MM.1S (cell line): ENCODE measurements at regions not wholly inside any gene's neighbourhood (a gene's known extent, or its start where the extent isn't known, plus 50 kb on each side); places are given as distances from the start of the nearest gene placed in this dataset.

Source experiments
- DNase-seq: peaks from one replicate; pipeline ENCODE4 v3.0.0-alpha.2; 2015
- H2AFZ ChIP-seq: fragments of 300-600 bp; sonication (generic); 2 replicates; pipeline ENCODE4 v1.6.0; 2016; ENCODE audit warnings: antibody characterized with exemption, low read length
- H3F3A ChIP-seq: fragments of 300-600 bp; sonication (generic); 2 replicates; pipeline ENCODE4 v1.6.1; 2016; ENCODE audit warnings: mild to moderate bottlenecking, antibody characterized with exemption, low read length, moderate library complexity, mixed read lengths; ENCODE audit not compliant: insufficient read depth
- H3K27ac ChIP-seq: fragments of 300-600 bp; sonication (generic); 2 replicates; pipeline ENCODE4 v1.5.1; 2016; ENCODE audit warnings: mild to moderate bottlenecking, low read length
- H3K27me3 ChIP-seq: fragments of 300-600 bp; sonication (generic); replicated peaks from 2 replicates; pipeline ENCODE4 v1.6.0; 2016; ENCODE audit warnings: low read length; ENCODE audit not compliant: insufficient read depth
- H3K36me3 ChIP-seq: fragments of 300-600 bp; sonication (generic); replicated peaks from 2 replicates; pipeline ENCODE4 v1.6.1; 2016; ENCODE audit warnings: mild to moderate bottlenecking, low read length, mixed read lengths; ENCODE audit not compliant: insufficient read depth
- H3K4me1 ChIP-seq: fragments of 300-600 bp; sonication (generic); 2 replicates; pipeline ENCODE4 v1.6.1; 2016; ENCODE audit warnings: low read length, mixed read lengths
- H3K4me2 ChIP-seq: fragments of 300-600 bp; sonication (generic); 2 replicates; pipeline ENCODE4 v1.6.0; 2016; ENCODE audit warnings: low read depth, low read length
- H3K4me3 ChIP-seq: fragments of 300-600 bp; sonication (generic); 2 replicates; pipeline ENCODE4 v1.5.1; 2016; ENCODE audit warnings: low read length, mixed read lengths
- H3K79me2 ChIP-seq: fragments of 300-600 bp; sonication (generic); 2 replicates; pipeline ENCODE4 v1.6.1; 2016; ENCODE audit warnings: mixed run types, low read length, mixed read lengths
- H3K9ac ChIP-seq: fragments of 300-600 bp; sonication (generic); 2 replicates; pipeline ENCODE4 v1.6.1; 2016; ENCODE audit warnings: low read length, mixed read lengths
- H3K9me2 ChIP-seq: fragments of 300-600 bp; sonication (generic); replicated peaks from 2 replicates; pipeline ENCODE4 v1.6.1; 2016; ENCODE audit warnings: mild to moderate bottlenecking, low read length, mixed read lengths; ENCODE audit not compliant: insufficient read depth
- H3K9me3 ChIP-seq: fragments of 300-600 bp; sonication (generic); replicated peaks from 2 replicates; pipeline ENCODE4 v1.6.1; 2016; ENCODE audit warnings: mild to moderate bottlenecking, low read length, mixed read lengths; ENCODE audit not compliant: insufficient read depth
- H4K20me1 ChIP-seq: fragments of 300-600 bp; sonication (generic); 2 replicates; pipeline ENCODE4 v1.6.1; 2016; ENCODE audit warnings: mild to moderate bottlenecking, low read length, moderate library complexity, mixed read lengths; ENCODE audit not compliant: insufficient read depth
- CTCF ChIP-seq: fragments of 300-600 bp; sonication (generic); IDR thresholded peaks from 2 replicates; pipeline ENCODE4 v1.5.1; 2016; ENCODE audit warnings: antibody characterized with exemption, low read length, mixed read lengths
- EZH2 ChIP-seq: fragments of 300-600 bp; sonication (generic); optimal IDR thresholded peaks from 2 replicates; pipeline ENCODE3; 2017; ENCODE audit warnings: low read depth, mild to moderate bottlenecking, antibody characterized with exemption, low read length, mixed read lengths
- EZH2phosphoT487 ChIP-seq: fragments of 300-600 bp; sonication (generic); IDR thresholded peaks from 2 replicates; pipeline ENCODE4 v1.6.1; 2018; ENCODE audit warnings: antibody characterized with exemption, low read length

GRCh38 chr5:128695791-128696530 lies 157.9 kb upstream of the FBN2 start:
- TF ChIP-seq EZH2phosphoT487 = no peak
- TF ChIP-seq CTCF = peak; percentile 22; the same call in 1 of the 2 replicates
- Histone ChIP-seq H4K20me1 (no peaks in the 10 kb centered on the region), H3K36me3 (no peaks in the 10 kb centered on the region), H3K4me1 (no peaks in the 10 kb centered on the region), H3K4me3 (no peak overlapping the region), H3K4me2 (no peak overlapping the region), H3K9me3 (no peaks in the 10 kb centered on the region), H3K79me2 (no peaks in the 10 kb centered on the region), H2AFZ (no peak overlapping the region), H3K27me3 (no peaks in the 10 kb centered on the region), H3K9me2 (no peaks in the 10 kb centered on the region), H3K9ac (no peak overlapping the region), H3K27ac (no peak overlapping the region), H3F3A (no peaks in the 10 kb centered on the region)
- DNase-seq = no peak

GRCh38 chr5:128701301-128701700 lies 163.3 kb upstream of the FBN2 start:
- Histone ChIP-seq H3K9ac (no peak overlapping the region), H3K27ac (no peak overlapping the region), H4K20me1 (no peaks in the 10 kb centered on the region), H3K4me2 (no peak overlapping the region), H3K4me3 (no peak overlapping the region), H2AFZ (no peak overlapping the region), H3F3A (no peaks in the 10 kb centered on the region), H3K9me2 (no peaks in the 10 kb centered on the region), H3K4me1 (no peaks in the 10 kb centered on the region), H3K79me2 (no peaks in the 10 kb centered on the region), H3K9me3 (no peaks in the 10 kb centered on the region), H3K27me3 (no peaks in the 10 kb centered on the region), H3K36me3 (no peaks in the 10 kb centered on the region)
- DNase-seq = no peak
- no peak for TF ChIP-seq EZH2phosphoT487
- no peak for TF ChIP-seq CTCF
- TF ChIP-seq EZH2 = no peak

- no peaks in the 10 kb centered on the region for H3K9me3 ChIP-seq
- no peaks in the 10 kb centered on the region for H3K27me3 ChIP-seq
- no peak overlapping the region for H2AFZ ChIP-seq
- no peaks in the 10 kb centered on the region for H3K79me2 ChIP-seq
- H3K36me3 ChIP-seq = no peaks in the 10 kb centered on the region
- TF ChIP-seq EZH2phosphoT487 = no peak
- no peak for TF ChIP-seq CTCF
- no peak for TF ChIP-seq EZH2
- no peak for DNase-seq
- no peak overlapping the region for H3K9ac ChIP-seq
- no peaks in the 10 kb centered on the region for H3K4me1 ChIP-seq
- no peaks in the 10 kb centered on the region for H3K9me2 ChIP-seq
- H4K20me1 ChIP-seq = no peaks in the 10 kb centered on the region
- H3K4me2 ChIP-seq = no peak overlapping the region
- no peak overlapping the region for H3K27ac ChIP-seq
- no peaks in the 10 kb centered on the region for H3F3A ChIP-seq
- H3K4me3 ChIP-seq = no peak overlapping the region
Observed at GRCh38 chr5:128703322-128703721, 165.3 kb upstream of the FBN2 start.
